ENCODE measurements at regions not wholly inside any gene's neighbourhood (a gene's known extent, or its start where the extent isn't known, plus 50 kb on each side); places are given as distances from the start of the nearest gene placed in this dataset.

GRCh38 chr17:70492368-70492767 lies 323.0 kb downstream of the KCNJ2 start:
- TF ChIP-seq POLR2AphosphoS5 (IDR thresholded peaks at IDR 0.05; ENCODE audit: borderline replicate concordance, low read depth, low read length) (no peak), EZH2 (IDR thresholded peaks at IDR 0.05) (no peak), FOXP2 (optimal IDR thresholded peaks at IDR 0.05; ENCODE audit: control extremely low read depth, extremely low read length, insufficient read depth) (no peak)
